ENCODE measurements at regions not wholly inside any gene's neighbourhood (a gene's known extent, or its start where the extent isn't known, plus 50 kb on each side); places are given as distances from the start of the nearest gene placed in this dataset.

GRCh38 chr6:14784596-14785492 lies 461.0 kb upstream of the JARID2 start:
- Histone ChIP-seq H3K79me2 (ENCODE audit: low read length) (no peaks in the 10 kb centered on the region), H3K9ac (ENCODE audit: low read length) (no peak overlapping the region), H2AFZ (ENCODE audit: low read length) (no peak overlapping the region), H3K4me3 (ENCODE audit: low read length) (no peak overlapping the region), H3F3A (ENCODE audit: insufficient read depth, low read length) (peaks cover 12% of the 10 kb centered on the region), H4K20me1 (ENCODE audit: insufficient read depth, low read length) (no peaks in the 10 kb centered on the region), H3K36me3 (replicated peaks; ENCODE audit: insufficient read depth, low read length) (no peaks in the 10 kb centered on the region), H3K4me1 (ENCODE audit: low read length) (peaks cover 39% of the 10 kb centered on the region), H3K4me2 (ENCODE audit: low read depth, low read length) (0 out of 2 replicates have a peak overlapping the region, but pooled peaks have one; percentile 0), H3K9me2 (replicated peaks; ENCODE audit: insufficient read depth, low read length) (no peaks in the 10 kb centered on the region), H3K27ac (ENCODE audit: low read length) (no peak overlapping the region), H3K27me3 (replicated peaks; ENCODE audit: insufficient read depth, low read length) (no peaks in the 10 kb centered on the region), H3K9me3 (replicated peaks; ENCODE audit: insufficient read depth, low read length) (no peaks in the 10 kb centered on the region)
- DNase-seq, result peak; percentile 67
- TF ChIP-seq CTCF (IDR thresholded peaks at IDR 0.05; ENCODE audit: low read length) (no peak), EZH2 (optimal IDR thresholded peaks at IDR 0.05; ENCODE audit: low read depth, low read length) (no peak), EZH2phosphoT487 (IDR thresholded peaks at IDR 0.05; ENCODE audit: low read length) (no peak)

DNA sequence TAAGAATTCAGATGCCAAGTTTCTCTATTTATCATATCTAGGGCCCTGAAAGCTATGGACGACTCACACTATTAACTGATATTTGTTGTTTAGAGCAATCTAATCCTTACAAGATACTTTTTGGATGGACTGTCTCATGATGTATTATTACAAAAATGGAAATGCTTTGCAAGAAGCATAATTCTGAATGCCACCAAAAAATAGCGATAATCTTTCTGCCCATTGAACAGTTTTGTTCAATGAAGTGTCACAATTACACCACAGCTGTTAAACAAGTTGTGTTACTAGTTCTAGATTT lies 460.4 kb upstream of the JARID2 start:
- Histone ChIP-seq H3K79me2 (ENCODE audit: low read length) (no peaks in the 10 kb centered on the region), H3K4me1 (ENCODE audit: low read length) (peaks cover 39% of the 10 kb centered on the region), H3K4me3 (ENCODE audit: low read length) (no peak overlapping the region), H3K36me3 (replicated peaks; ENCODE audit: insufficient read depth, low read length) (no peaks in the 10 kb centered on the region), H3F3A (ENCODE audit: insufficient read depth, low read length) (peaks cover 12% of the 10 kb centered on the region), H3K4me2 (ENCODE audit: low read depth, low read length) (0 out of 2 replicates have a peak overlapping the region, but pooled peaks have one; percentile 0), H3K27me3 (replicated peaks; ENCODE audit: insufficient read depth, low read length) (no peaks in the 10 kb centered on the region), H3K9me2 (replicated peaks; ENCODE audit: insufficient read depth, low read length) (no peaks in the 10 kb centered on the region), H3K27ac (ENCODE audit: low read length) (no peak overlapping the region), H4K20me1 (ENCODE audit: insufficient read depth, low read length) (no peaks in the 10 kb centered on the region), H2AFZ (ENCODE audit: low read length) (no peak overlapping the region), H3K9me3 (replicated peaks; ENCODE audit: insufficient read depth, low read length) (no peaks in the 10 kb centered on the region), H3K9ac (ENCODE audit: low read length) (no peak overlapping the region)
- DNase-seq, result no peak
- TF ChIP-seq CTCF (IDR thresholded peaks at IDR 0.05; ENCODE audit: low read length) (no peak), EZH2phosphoT487 (IDR thresholded peaks at IDR 0.05; ENCODE audit: low read length) (no peak), EZH2 (optimal IDR thresholded peaks at IDR 0.05; ENCODE audit: low read depth, low read length) (no peak)

DNA sequence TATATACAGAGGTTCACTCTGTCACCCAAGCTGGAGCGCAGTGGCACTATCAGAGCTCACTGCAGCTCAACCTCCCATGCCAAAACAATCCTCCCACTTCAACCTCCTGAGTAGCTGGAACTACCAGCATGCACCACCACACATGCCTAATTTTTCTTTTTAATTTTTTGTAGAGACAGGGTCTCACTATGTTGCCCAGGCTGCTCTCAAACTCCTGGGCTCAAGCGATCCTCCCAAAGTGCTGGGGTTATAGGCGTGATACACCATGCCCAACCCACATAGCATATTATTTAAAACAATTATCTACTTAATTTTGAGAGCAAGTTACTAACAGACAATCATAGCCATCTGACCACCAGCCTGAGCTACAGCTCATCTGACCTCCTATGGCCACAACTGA lies 459.9 kb upstream of the JARID2 start:
- no peaks in the 10 kb centered on the region for H3K79me2 ChIP-seq (ENCODE audit: low read length)
- peaks cover 39% of the 10 kb centered on the region for H3K4me1 ChIP-seq (ENCODE audit: low read length)
- DNase-seq, result no peak
- H3K27ac ChIP-seq (ENCODE audit: low read length), result peak overlapping the region; percentile 50; the same call in 1 of the 2 replicates
- peak overlapping the region; percentile 55 for H3K4me2 ChIP-seq (ENCODE audit: low read depth, low read length)
- H4K20me1 ChIP-seq (ENCODE audit: insufficient read depth, low read length), result no peaks in the 10 kb centered on the region
- no peak overlapping the region for H3K4me3 ChIP-seq (ENCODE audit: low read length)
- no peaks in the 10 kb centered on the region for H3K9me3 ChIP-seq (replicated peaks; ENCODE audit: insufficient read depth, low read length)
- no peak for TF ChIP-seq EZH2 (optimal IDR thresholded peaks at IDR 0.05; ENCODE audit: low read depth, low read length)
- TF ChIP-seq EZH2phosphoT487 (IDR thresholded peaks at IDR 0.05; ENCODE audit: low read length), result no peak
- TF ChIP-seq CTCF (IDR thresholded peaks at IDR 0.05; ENCODE audit: low read length), result no peak
- H2AFZ ChIP-seq (ENCODE audit: low read length), result 0 out of 2 replicates have a peak overlapping the region, but pooled peaks have one; percentile 3
- peaks cover 12% of the 10 kb centered on the region for H3F3A ChIP-seq (ENCODE audit: insufficient read depth, low read length)
- H3K9ac ChIP-seq (ENCODE audit: low read length), result no peak overlapping the region
- H3K9me2 ChIP-seq (replicated peaks; ENCODE audit: insufficient read depth, low read length), result no peaks in the 10 kb centered on the region
- H3K36me3 ChIP-seq (replicated peaks; ENCODE audit: insufficient read depth, low read length), result no peaks in the 10 kb centered on the region
- H3K27me3 ChIP-seq (replicated peaks; ENCODE audit: insufficient read depth, low read length), result no peaks in the 10 kb centered on the region

All from MM.1S (cell line).